ENCODE measurements at regions not wholly inside any gene's neighbourhood (a gene's known extent, or its start where the extent isn't known, plus 50 kb on each side); places are given as distances from the start of the nearest gene placed in this dataset.

GRCh38 chr7:50952544-50952943, 169.8 kb upstream of the GRB10 start:
- TF ChIP-seq, protein P1, sequence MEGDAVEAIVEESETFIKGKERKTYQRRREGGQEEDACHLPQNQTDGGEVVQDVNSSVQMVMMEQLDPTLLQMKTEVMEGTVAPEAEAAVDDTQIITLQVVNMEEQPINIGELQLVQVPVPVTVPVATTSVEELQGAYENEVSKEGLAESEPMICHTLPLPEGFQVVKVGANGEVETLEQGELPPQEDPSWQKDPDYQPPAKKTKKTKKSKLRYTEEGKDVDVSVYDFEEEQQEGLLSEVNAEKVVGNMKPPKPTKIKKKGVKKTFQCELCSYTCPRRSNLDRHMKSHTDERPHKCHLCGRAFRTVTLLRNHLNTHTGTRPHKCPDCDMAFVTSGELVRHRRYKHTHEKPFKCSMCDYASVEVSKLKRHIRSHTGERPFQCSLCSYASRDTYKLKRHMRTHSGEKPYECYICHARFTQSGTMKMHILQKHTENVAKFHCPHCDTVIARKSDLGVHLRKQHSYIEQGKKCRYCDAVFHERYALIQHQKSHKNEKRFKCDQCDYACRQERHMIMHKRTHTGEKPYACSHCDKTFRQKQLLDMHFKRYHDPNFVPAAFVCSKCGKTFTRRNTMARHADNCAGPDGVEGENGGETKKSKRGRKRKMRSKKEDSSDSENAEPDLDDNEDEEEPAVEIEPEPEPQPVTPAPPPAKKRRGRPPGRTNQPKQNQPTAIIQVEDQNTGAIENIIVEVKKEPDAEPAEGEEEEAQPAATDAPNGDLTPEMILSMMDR (IDR thresholded peaks at IDR 0.05) = no peak
- no peak for TF ChIP-seq POLR2A (IDR thresholded peaks at IDR 0.05)

All from body of pancreas (tissue), 4 donors.